NCI-H1930 (cell line): ENCODE measurements at regions not wholly inside any gene's neighbourhood (a gene's known extent, or its start where the extent isn't known, plus 50 kb on each side); places are given as distances from the start of the nearest gene placed in this dataset.

Experiments used
- DNase-seq, 2 experiments: peaks; one replicate each; lab custom pipeline; 2025; lab: John Stamatoyannopoulos, UW

GRCh38 chr11:114758627-114759026, 80.3 kb downstream of the NXPE2 start:
- DNase-seq = no peak

DNA sequence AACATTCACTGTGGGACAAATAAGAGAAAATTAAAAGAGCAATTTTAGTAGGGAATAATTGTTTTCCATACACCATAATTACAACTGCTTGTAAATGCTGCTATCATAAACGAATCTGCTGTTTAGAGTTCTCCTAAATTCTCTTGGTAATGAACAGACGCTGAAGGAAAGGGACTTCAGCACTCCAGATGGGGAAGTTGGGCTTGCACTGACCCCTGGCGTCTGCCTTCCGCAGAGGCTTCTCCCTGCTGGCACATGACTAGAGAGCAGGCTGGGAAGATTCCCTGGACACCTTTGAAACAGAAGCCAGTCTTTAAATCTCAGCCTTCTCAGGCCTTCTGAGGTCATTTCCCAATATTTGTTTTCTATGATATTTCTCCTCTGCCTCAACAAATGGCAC, 84.1 kb downstream of the NXPE2 start:
- DNase-seq = peak; percentile 19 to 31

DNA sequence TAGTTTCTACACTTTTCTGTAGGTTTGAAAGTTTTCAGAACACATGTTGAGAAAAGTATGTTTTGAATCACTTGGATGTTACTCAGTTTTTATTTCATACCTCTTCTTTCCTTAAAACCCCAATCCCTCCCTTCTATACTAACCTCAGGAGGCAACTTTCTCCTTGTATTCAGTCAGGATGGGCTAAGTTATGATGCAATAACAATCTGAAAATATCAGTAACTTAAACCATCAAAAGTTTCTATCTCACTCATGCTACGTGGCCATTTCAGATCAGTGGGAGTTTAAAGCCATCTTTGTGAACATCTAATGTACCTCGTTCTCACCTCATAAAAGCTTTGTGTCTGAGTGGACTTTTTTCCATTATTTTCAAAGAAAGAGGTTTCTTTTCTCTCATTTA, 86.2 kb downstream of the NXPE2 start:
- DNase-seq = no peak

DNA sequence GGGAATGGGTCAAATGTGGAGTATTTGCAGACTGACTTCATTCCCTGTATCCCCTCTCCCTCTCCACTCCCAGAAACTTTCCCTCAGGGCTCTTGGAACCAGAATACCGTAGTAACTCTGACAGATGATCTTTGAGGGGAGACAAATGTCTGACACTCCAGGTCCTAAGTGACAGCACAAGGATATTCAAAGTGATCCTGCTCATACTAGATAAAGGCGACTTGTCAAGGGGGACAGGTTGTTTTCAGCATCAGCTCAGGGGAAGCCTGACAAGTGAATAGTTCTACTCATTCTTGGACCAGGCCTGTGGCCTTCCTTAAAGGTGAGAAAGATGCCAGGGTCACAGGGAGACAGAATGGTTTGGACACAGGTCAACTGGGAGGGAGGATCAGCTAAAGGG, 92.8 kb downstream of the NXPE2 start:
- DNase-seq = no peak

GRCh38 chr11:114773541-114774338, 95.4 kb downstream of the NXPE2 start:
- DNase-seq = no peak

GRCh38 chr11:114774599-114775361, 96.5 kb downstream of the NXPE2 start:
- DNase-seq = peak; percentile 12 to 43

DNA sequence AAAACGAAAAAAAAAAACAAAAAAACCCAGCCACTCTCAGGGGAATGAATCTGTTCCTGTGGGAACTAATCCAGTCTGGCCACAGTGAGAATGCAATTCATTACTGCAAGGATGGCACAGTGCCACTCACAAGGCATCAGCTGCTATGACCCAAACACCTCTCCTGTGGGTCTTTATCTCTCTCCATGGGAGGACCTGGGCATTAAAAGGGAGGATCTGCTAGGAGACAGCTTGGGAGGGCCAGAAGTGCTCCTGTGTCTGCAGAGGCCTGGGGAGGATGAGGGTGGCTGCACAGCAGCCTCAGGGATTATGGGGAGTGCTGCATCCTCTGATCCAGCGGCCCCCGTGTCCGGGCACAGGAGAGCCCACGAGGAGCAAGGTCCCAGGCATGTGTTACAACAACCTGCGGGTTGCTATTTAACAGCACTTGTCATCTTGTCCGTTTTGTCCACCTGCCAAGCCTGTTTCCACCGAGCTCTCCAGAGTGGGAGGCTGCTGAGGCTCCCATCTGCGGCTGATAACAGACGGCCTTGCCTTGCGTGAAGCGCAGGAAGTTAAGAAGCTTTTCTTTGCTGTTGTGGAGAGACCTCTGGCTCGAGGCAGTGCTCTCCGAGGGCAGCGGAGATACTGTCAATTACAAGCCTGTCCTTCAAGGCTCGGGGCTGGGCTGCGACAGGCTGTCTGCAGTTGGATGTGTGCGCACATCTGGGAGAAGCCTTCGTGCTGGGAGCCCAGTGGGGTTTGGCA, 97.7 kb downstream of the NXPE2 start:
- no peak for DNase-seq

DNA sequence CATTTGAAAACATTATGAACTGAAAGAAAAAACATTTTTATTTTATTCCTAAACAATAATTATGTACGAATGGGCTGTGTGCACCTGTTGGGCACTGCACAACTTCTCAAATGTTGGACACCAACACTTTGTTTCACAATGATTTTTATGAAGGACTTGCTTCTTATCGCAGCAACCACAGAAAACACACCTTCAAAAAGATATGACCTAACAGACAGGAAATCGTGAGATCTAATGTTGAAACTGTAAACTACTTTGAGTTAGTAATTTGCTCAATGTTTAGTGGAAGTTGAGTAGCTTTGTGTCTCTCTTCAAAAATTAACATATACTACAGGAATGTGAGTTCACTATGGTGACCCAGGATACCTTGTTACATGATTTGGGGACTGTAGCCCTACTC, 98.6 kb downstream of the NXPE2 start:
- no peak for DNase-seq

DNA sequence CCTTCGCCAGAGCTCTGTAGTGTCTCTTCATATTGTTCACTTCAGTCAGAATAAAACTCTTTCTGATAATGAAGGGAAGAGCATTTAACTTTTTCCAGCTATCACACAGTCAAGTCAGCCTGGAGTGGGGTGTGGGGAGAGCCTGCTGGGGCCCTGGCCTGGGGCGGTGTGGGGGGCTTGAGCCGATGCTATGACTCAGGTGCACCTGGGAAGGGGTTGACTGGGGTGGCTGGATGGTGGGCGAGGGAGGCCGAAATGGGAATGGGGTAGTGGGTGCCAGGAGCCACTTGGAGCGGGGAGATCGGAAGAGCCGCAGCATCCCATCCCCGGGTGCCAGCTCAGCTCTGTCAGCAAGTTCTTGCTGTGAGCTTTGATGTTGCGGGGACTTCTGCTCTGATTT, 100.9 kb downstream of the NXPE2 start:
- no peak for DNase-seq

GRCh38 chr11:114782650-114783310, 104.5 kb downstream of the NXPE2 start:
- DNase-seq = no peak

DNA sequence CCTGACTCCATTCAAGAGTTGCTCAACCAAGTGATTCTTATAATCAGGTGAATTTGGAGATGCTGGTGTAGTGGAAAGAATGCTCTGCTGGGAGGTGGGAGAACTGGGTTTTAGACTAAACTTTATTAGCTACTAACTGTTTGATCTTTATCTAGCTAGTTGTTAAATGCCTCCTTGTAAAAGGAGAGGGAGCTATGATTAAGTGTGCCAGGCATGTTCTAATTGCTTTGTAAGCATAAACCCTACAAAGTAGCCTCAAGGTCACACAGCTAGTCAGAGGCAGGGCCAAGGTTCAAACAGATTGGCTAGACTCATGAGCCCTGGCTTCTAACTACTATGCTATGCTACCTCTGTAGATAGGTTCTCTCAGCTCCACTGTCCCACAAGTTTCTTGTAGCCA, 105.5 kb downstream of the NXPE2 start:
- DNase-seq = no peak

DNA sequence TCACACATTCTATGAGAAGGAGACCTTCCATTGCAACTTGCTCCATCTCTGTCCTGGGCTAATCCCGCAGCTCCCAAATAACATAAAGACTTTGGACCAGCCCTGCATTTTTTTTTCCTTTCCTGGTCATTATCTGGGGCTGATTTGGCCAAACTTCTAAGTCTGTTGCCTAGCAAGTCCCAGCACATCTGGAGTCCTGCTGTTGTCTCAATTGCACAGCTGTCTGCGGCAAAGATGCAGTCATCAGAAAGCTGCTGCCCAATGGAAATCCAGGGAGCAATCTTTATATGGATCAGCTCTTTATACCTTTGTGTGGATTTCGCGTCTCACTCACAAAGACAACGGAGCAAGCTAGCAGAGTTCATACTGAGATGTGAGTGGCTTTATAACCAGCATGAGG, 105.9 kb downstream of the NXPE2 start:
- DNase-seq = no peak

DNA sequence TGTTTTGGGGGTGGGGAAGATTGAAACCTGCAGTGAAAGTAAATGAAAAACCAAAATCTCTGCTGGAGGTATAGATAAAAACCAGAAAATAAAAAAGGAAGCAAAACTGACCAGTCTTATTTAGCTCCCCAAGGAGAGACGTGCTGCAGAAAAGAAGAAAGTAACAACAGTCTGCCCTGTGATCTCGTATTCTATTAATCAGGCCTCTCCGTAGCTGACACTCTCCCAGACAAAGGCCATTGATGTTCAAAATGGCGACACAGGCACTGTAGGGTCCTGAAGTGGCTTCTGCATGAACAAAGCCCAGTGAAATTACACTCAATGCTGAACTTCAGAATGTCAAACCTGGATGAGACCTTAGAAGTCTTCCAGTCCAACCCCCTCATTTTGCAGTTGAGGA, 106.6 kb downstream of the NXPE2 start:
- no peak for DNase-seq

DNA sequence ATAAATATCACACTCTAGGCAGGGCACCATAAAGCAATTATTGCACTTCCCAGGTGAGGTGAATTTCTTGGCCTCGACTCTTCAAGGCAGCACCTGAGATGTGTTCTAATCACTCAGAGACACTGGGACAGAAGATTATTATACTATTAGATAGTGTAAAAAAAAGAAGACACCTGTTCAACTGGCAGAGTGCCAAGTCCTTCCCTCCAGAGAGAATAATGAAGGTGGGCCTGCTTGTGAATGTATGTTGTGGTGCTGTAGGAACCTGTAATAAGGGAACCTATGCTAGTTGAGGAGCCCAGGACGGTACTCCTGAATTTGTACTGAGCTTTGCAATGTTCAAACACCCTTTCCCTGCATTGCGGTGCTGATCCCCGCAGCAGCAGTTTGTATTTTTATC, 107.5 kb downstream of the NXPE2 start:
- no peak for DNase-seq

- no peak for DNase-seq
Observed at GRCh38 chr11:114787126-114787525, 108.8 kb downstream of the NXPE2 start.

- no peak for DNase-seq
Observed at GRCh38 chr11:114790910-114791309, 112.6 kb downstream of the NXPE2 start.

DNA sequence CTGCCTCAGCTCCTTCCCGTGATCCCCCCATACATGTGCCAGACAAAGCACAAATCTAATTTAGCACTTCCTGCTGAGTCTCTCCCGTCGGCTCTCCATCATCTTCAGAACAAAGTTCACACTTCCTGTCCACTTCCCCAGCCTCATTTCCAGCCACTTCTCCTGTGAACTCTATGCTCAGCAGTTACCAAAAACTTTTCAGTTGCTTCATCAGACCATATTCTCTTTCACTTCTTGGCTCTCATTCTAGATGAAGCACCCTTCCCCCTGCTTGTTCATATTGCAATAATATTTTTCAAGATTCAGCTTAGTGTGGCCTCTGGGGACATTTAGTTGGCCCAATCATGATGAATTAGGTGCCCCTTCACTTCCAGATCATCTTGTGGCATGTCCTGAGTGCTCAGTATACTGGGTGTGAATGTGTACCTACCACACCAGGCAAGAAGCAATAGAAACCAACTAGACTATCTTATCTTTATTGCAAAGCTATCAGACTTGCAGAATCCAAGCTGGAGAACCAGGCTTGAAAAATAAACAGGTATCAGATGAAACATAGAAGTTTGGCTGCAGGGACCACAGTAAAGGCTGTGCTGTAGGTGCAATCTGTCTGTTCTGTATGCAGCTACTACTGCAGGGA, 115.8 kb downstream of the NXPE2 start:
- no peak for DNase-seq

DNA sequence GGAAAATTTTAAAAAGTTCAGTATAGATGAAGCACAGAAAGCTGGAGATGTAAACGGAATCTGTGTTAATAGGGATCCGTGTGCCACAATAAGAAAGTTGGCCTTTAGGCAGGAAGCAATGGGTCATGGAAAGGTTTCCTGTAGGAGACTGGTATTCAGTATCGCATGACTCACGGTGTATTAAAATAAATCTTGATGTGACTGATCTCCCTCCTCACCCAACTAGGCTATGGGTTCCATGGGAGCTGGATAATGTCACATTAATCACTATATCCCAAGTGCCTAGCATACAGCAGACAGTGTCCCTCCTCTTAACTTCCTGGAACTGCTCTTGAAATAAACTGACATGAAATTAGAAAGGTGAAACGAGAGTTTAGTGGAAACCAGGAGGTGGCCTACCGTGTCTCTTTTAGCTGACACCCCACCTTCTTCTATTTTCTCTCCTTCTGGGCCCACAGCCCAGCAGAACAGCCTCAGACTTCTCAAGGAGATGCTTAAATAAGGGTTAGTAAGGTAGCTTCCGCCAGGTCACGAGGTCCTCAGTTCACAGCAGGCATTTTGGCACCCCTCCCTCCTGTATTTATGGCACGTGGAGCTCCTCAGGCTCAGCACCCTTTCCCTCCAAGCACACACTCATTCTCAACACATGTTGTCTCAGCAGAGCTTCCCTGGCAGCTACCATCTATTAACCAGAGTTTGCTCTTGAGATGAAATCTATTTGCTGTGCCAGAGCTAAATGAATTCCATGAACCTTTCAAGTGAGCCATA, 118.8 kb downstream of the NXPE2 start:
- no peak for DNase-seq

GRCh38 chr11:114799476-114799875, 121.1 kb downstream of the NXPE2 start:
- DNase-seq = no peak

DNA sequence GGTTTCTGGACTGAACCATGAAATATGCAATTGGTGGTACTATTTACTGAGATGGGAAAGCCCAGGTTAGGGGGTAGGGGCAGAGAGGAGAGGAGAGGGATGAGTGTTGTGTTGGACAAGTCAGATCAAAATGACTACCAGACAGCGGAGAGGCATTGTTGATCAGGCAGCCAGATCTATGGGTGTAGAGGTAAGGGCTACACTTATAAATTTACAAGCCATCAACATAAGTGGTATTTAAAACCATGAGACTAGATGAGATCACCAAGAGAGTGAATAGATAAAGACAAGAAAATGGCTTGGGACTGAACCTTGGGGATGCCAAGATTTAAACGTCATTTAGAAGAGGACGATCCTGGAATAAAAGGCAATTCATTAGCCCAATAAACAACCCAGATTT, 123.4 kb downstream of the NXPE2 start:
- no peak for DNase-seq

- DNase-seq = no peak
Observed at GRCh38 chr11:114802878-114803277, 124.6 kb downstream of the NXPE2 start.
